Right lobe of liver (tissue), 6 donors: ENCODE measurements at regions not wholly inside any gene's neighbourhood (a gene's known extent, or its start where the extent isn't known, plus 50 kb on each side); places are given as distances from the start of the nearest gene placed in this dataset.
"Not testable (repeated sequence)": the region's sequence is repeated elsewhere in the genome, so short reads cannot be mapped to it uniquely, and the experiment has no call there.

Experiments
- ATAC-seq, 4 donors: fragments of 200-7000 bp; cut with Tn5 transposase; one replicate each; pipeline ENCODE4 v1.9.1; 2020; ENCODE audit warnings: mild to moderate bottlenecking in 4 of 4, moderate library complexity in 4 of 4
- DNase-seq, 3 donors: peaks; one replicate each; pipeline ENCODE4 v3.0.0-alpha.2; 2020
- H3K27ac ChIP-seq, 3 donors: fragments of 200-600 bp; one replicate each; pipeline ENCODE4 v1.8.0; 2022
- H3K27me3 ChIP-seq, 2 donors: fragments of 200-600 bp; one replicate each; pipeline ENCODE4 v1.8.0; 2022
- H3K36me3 ChIP-seq, 4 donors: fragments of 200-600 bp; sonication (generic) in 1 of 4; one replicate each; pipeline versions ENCODE4 v1.5.1 to v1.8.0; 2017 to 2022; ENCODE audit warnings: control low read depth in 1 of 4
- H3K4me1 ChIP-seq, 4 donors: fragments of 200-600 bp; sonication (generic) in 1 of 4; one replicate each; pipeline versions ENCODE4 v1.5.1 to v1.8.0; 2017 to 2022; ENCODE audit warnings: control low read depth in 1 of 4
- H3K4me3 ChIP-seq, 3 donors: fragments of 200-600 bp; one replicate each; pipeline ENCODE4 v1.8.0; 2022
- H3K9me3 ChIP-seq, 4 donors: fragments of 200-600 bp; sonication (generic) in 1 of 4; one replicate each; pipeline versions ENCODE4 v1.5.1 to v1.8.0; 2017 to 2022; ENCODE audit warnings: control low read depth in 1 of 4
- POLR2A ChIP-seq: fragments of 450-650 bp; IDR thresholded peaks from one replicate; pipeline ENCODE4 v1.6.1; 2017; ENCODE audit warnings: antibody characterized with exemption, mild to moderate bottlenecking
- WGBS: methylation state at CpG from one replicate; pipeline ENCODE4 v1.1.6; 2018; ENCODE audit warnings: low coverage, low lambda C conversion rate; ENCODE audit not compliant: insufficient coverage; ENCODE audit errors: missing lambda C conversion rate; 5-methylcytosine and 5-hydroxymethylcytosine counted together
- intact Hi-C, 2 donors: fragments of 100-400 bp; cut with DNase I; formaldehyde crosslinking; loops; one replicate each; pipeline versions ENCODE4 v1.11.2 to v1.14.1; 2022
- TF ChIP-seq, protein P1 (sequence below), 4 donors: fragments of 200-600 bp in 3 of 4; fragments of 450-650 bp in 1 of 4; IDR thresholded peaks; one replicate each; pipeline versions ENCODE4 v1.5.1 to v1.8.0; 2016 to 2022; ENCODE audit warnings: antibody characterized with exemption in 4 of 4, mild to moderate bottlenecking in 2 of 4
- donor health status: DM: no; HTN: yes; CAD: no.
- donor health status: DM: no; HTN: no; CAD: no.
- donor health status: DM: no; HTN: no; CAD: no.
- donor health status: DM: no; HTN: yes; CAD: no.
- donor health status: DM: no; HTN: yes; CAD: no.

DNA sequence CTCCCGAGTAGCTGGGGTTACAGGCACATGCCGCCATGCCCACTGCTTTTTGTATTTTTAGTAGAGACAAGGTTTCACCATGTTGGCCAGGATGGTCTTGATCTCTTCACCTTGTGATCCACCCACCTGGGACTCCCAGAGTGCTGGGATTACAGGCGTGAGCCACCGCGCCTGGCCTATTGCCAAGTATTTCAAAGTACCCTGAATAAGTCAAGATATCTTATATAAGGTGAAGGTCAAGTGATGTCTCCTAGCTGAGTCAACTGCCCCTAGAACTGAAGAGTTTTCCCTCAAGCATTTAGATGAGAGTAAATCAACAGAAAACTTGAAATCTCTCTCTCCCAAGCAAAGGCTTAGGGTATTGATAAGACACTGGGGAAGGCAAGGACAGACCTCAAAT lies 63.9 kb downstream of the RPL22L1 start:
- intact Hi-C loops = no loop called here
- Histone ChIP-seq H3K27me3 (no peaks in the 10 kb centered on the region), H3K27ac (no peak overlapping the region), H3K9me3 (no peaks in the 10 kb centered on the region), H3K4me3 (no peak overlapping the region), H3K36me3 (no peaks in the 10 kb centered on the region), H3K4me1 (no peaks in the 10 kb centered on the region)
- ATAC-seq (no peak), DNase-seq (no peak)
- TF ChIP-seq POLR2A = no peak
- TF ChIP-seq, protein P1, sequence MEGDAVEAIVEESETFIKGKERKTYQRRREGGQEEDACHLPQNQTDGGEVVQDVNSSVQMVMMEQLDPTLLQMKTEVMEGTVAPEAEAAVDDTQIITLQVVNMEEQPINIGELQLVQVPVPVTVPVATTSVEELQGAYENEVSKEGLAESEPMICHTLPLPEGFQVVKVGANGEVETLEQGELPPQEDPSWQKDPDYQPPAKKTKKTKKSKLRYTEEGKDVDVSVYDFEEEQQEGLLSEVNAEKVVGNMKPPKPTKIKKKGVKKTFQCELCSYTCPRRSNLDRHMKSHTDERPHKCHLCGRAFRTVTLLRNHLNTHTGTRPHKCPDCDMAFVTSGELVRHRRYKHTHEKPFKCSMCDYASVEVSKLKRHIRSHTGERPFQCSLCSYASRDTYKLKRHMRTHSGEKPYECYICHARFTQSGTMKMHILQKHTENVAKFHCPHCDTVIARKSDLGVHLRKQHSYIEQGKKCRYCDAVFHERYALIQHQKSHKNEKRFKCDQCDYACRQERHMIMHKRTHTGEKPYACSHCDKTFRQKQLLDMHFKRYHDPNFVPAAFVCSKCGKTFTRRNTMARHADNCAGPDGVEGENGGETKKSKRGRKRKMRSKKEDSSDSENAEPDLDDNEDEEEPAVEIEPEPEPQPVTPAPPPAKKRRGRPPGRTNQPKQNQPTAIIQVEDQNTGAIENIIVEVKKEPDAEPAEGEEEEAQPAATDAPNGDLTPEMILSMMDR (IDR thresholded peaks at IDR 0.05) = no peak
- WGBS = 80% methylated on average over 5 of the region's 5 CpGs

DNA sequence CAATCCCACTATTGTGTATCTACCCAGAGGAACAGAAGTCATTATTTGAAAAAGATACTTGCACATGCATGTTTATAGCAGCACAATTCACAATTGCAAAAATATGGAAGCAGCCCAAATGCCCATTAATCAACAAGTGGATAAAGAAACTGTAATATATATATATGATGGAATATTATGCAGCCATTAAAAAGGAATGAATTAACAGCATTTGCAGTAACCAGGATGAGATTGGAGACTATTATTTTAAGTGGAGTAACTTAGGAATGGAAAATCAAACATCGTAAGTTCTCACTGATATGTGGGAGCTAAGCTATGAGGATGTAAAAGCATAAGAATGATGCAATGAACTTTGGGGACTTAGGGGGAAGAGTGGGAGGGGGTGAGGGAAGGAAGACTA lies 64.7 kb downstream of the RPL22L1 start:
- H3K27me3 ChIP-seq, intact Hi-C loops, H3K4me3 ChIP-seq, ATAC-seq, H3K36me3 ChIP-seq, H3K27ac ChIP-seq, H3K9me3 ChIP-seq, DNase-seq, H3K4me1 ChIP-seq: not testable (repeated sequence)
- no CpG with 5 or more reads among the region's 1 CpG for WGBS

DNA sequence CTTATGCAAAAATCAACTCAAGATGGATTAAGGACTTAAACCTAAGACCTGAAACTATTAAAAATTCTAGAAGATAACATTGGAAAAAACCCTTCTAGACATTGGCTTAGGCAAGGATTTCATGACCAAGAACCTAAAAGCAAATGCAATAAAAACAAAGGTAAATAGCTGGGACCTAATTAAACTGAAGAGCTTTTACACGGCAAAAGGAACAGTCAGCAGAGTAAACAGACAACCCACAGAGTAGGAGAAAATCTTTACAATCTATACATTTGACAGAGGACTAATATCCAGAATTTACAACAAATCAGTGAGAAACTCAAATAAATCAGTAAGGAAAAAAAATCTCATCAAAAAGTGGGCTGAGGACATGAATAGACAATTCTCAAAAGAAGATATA lies 65.4 kb downstream of the RPL22L1 start:
- intact Hi-C loops, H3K9me3 ChIP-seq, H3K36me3 ChIP-seq, H3K4me3 ChIP-seq, H3K27me3 ChIP-seq, H3K4me1 ChIP-seq, ATAC-seq, H3K27ac ChIP-seq, DNase-seq: not testable (repeated sequence)
- 81% methylated on average over 1 of the region's 1 CpG for WGBS

DNA sequence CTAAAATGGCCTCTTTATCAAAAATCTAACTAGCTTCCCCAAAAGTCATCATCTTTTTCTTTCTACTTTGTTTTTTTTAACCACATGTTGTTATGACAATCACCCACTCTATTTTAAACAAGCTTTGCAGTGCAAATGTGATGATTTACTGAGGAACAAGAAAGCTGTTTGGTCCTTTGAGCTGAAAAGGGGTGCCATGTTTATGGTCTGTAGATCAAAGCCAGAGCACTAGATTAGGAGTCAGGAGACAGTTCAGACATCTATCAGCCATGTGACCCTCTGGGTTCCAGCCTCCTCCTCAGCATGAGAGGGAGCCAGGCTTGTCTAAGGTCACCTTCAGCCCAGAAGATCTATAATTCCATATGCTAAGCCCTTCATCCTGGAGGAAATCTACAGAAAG lies 65.9 kb downstream of the RPL22L1 start:
- intact Hi-C loops = no loop called here
- H3K27me3 ChIP-seq = no peaks in the 10 kb centered on the region
- H3K27ac ChIP-seq = no peak overlapping the region
- no peak overlapping the region for H3K4me3 ChIP-seq
- ATAC-seq (no peak), DNase-seq (no peak)
- TF ChIP-seq, protein P1 (IDR thresholded peaks at IDR 0.05) = no peak
- no peak for TF ChIP-seq POLR2A
- no peaks in the 10 kb centered on the region for H3K36me3 ChIP-seq
- H3K4me1 ChIP-seq = no peaks in the 10 kb centered on the region
- no peaks in the 10 kb centered on the region for H3K9me3 ChIP-seq

DNA sequence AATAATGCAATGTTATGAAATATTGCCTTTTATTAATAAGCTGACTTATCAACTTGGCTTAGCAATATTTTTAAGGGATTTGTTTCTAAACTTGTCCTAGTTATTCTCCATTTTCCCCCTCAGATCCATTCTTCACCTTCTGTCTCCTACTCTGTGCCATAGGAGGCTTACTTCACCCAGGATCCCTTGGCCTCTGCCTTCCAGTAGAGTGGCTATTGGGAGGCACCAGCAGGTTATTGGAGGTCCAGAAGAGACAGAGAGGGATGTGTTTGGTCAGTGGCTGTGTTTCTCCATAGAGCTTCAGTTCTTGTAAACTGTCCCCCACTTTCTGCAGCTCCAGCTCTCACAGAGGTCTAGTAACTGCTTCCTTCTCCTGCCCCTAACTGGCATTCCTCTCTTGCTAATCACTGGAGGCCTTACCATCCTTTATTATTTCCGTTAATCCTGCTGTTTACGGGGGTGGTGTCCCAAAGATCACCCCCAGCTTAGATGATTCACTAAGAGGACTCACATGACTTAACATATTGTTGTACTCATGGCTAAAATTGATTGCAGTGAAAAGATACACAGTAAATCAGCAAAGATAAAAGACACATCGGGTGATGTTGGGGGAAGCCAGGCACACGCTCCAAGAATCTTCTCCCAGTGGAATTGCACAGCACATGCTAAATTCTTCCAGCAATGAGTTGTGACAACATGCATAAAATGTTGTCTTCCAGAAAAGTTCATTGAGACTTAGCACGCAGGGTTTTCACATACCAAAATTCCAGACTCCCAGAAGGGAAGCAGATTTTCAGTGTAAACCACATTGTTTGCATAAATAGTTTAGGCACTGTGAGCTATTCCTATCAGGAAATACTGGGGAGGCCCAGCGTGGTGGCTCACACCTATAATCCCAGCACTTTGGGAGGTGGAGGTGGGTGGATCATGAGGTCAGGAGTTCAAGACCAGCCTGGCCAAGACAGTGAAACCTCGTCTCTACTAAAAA lies 67.5 kb downstream of the RPL22L1 start:
- intact Hi-C loops = no loop called here
- Histone ChIP-seq H3K9me3 (no peaks in the 10 kb centered on the region), H3K27me3 (no peaks in the 10 kb centered on the region), H3K36me3 (no peaks in the 10 kb centered on the region), H3K4me1 (no peaks in the 10 kb centered on the region), H3K27ac (no peak overlapping the region), H3K4me3 (no peak overlapping the region)
- 79% methylated on average over 7 of the region's 7 CpGs for WGBS
- TF ChIP-seq, protein P1 (IDR thresholded peaks at IDR 0.05) = no peak
- no peak for TF ChIP-seq POLR2A
- DNase-seq (no peak), ATAC-seq (no peak)
